H9 (cell line): ENCODE measurements at regions not wholly inside any gene's neighbourhood (a gene's known extent, or its start where the extent isn't known, plus 50 kb on each side); places are given as distances from the start of the nearest gene placed in this dataset.

ENCODE experiments used
- DNase-seq: peaks from one replicate; pipeline ENCODE4 v3.0.0-alpha.2; 2017
- H2AFZ ChIP-seq: one replicate; pipeline ENCODE4 v1.6.1; 2013; ENCODE audit warnings: mild to moderate bottlenecking, low read length, control low read depth, moderate library complexity
- H2AK5ac ChIP-seq: 2 replicates; pipeline ENCODE4 v1.6.1; 2013; ENCODE audit warnings: low read length, control low read depth, mixed read lengths; ENCODE audit not compliant: insufficient read length
- H2BK120ac ChIP-seq: one replicate; pipeline ENCODE4 v1.6.1; 2013; ENCODE audit warnings: low read depth, mild to moderate bottlenecking, low read length, control low read depth, inconsistent platforms; ENCODE audit not compliant: poor library complexity, severe bottlenecking
- H2BK12ac ChIP-seq: 2 replicates; pipeline ENCODE4 v1.6.1; 2013; ENCODE audit warnings: low read length, control low read depth, mixed read lengths, low read depth; ENCODE audit not compliant: insufficient read length
- H2BK15ac ChIP-seq: 2 replicates; pipeline ENCODE4 v1.6.1; 2013; ENCODE audit warnings: low read depth, low read length, control low read depth
- H2BK20ac ChIP-seq: one replicate; pipeline ENCODE4 v1.6.1; 2013; ENCODE audit warnings: low read depth, mild to moderate bottlenecking, low read length, control low read depth, inconsistent platforms; ENCODE audit not compliant: poor library complexity, severe bottlenecking
- H2BK5ac ChIP-seq: 2 replicates; pipeline ENCODE4 v1.6.1; 2013; ENCODE audit warnings: low read length, control low read depth, mixed read lengths; ENCODE audit not compliant: insufficient read length
- H3K14ac ChIP-seq: 2 replicates; pipeline ENCODE4 v1.6.1; 2013; ENCODE audit warnings: low read length, control low read depth; ENCODE audit not compliant: insufficient read depth
- H3K18ac ChIP-seq: 2 replicates; pipeline ENCODE4 v1.6.1; 2013; ENCODE audit warnings: low read depth, mild to moderate bottlenecking, mixed read lengths, low read length, control low read depth; ENCODE audit not compliant: insufficient read length
- H3K23ac ChIP-seq: 2 replicates; pipeline ENCODE4 v1.6.1; 2013; ENCODE audit warnings: low read length, control low read depth, mixed read lengths, low read depth; ENCODE audit not compliant: insufficient read length
- H3K23me2 ChIP-seq: 2 replicates; pipeline ENCODE4 v1.6.1; 2013; ENCODE audit warnings: low read depth, mild to moderate bottlenecking, mixed read lengths, low read length, control low read depth; ENCODE audit not compliant: insufficient read length, poor library complexity, severe bottlenecking
- H3K27ac ChIP-seq: 2 replicates; pipeline ENCODE4 v1.5.1; 2013; ENCODE audit warnings: low read length, control low read depth, mixed read lengths, low read depth; ENCODE audit not compliant: insufficient read length
- H3K27me3 ChIP-seq: 2 replicates; pipeline ENCODE4 v1.6.1; 2013; ENCODE audit warnings: low read length, control low read depth, inconsistent platforms; ENCODE audit not compliant: insufficient read depth
- H3K4ac ChIP-seq: 2 replicates; pipeline ENCODE4 v1.6.1; 2013; ENCODE audit warnings: low read depth, mild to moderate bottlenecking, control low read depth, inconsistent platforms, low read length, moderate library complexity
- H3K4me1 ChIP-seq: 2 replicates; pipeline ENCODE4 v1.6.1; 2013; ENCODE audit warnings: low read length, control low read depth, inconsistent platforms; ENCODE audit not compliant: insufficient read depth
- H3K4me2 ChIP-seq: 2 replicates; pipeline ENCODE4 v1.6.1; 2013; ENCODE audit warnings: low read length, control low read depth, mixed read lengths; ENCODE audit not compliant: insufficient read length, insufficient read depth
- H3K56ac ChIP-seq: 2 replicates; pipeline ENCODE4 v1.6.1; 2013; ENCODE audit warnings: low read depth, mild to moderate bottlenecking, mixed read lengths, low read length, control low read depth; ENCODE audit not compliant: insufficient read length
- H3K79me1 ChIP-seq: 2 replicates; pipeline ENCODE4 v1.6.1; 2013; ENCODE audit warnings: low read depth, mild to moderate bottlenecking, moderate library complexity, low read length, control low read depth, inconsistent platforms; ENCODE audit not compliant: insufficient read depth, poor library complexity, severe bottlenecking
- H3K79me2 ChIP-seq: 2 replicates; pipeline ENCODE4 v1.6.1; 2013; ENCODE audit warnings: low read length, control low read depth, inconsistent platforms; ENCODE audit not compliant: insufficient read depth
- H3K9ac ChIP-seq: 2 replicates; pipeline ENCODE4 v1.6.1; 2013; ENCODE audit warnings: low read length, control low read depth, mixed read lengths; ENCODE audit not compliant: insufficient read length; ENCODE audit errors: extremely low read depth
- H3K9me3 ChIP-seq: one replicate; pipeline ENCODE4 v1.6.1; 2013; ENCODE audit warnings: low read depth, low read length, inconsistent platforms; ENCODE audit not compliant: control insufficient read depth
- H3T11ph ChIP-seq: one replicate; pipeline ENCODE4 v1.6.1; 2013; ENCODE audit warnings: mild to moderate bottlenecking, low read length, control low read depth, inconsistent platforms
- H4K20me1 ChIP-seq: one replicate; pipeline ENCODE4 v1.6.1; 2013; ENCODE audit not compliant: control insufficient read depth, insufficient read length, insufficient read depth
- H4K5ac ChIP-seq: 2 replicates; pipeline ENCODE4 v1.6.1; 2013; ENCODE audit warnings: low read depth, mild to moderate bottlenecking, mixed read lengths, low read length, control low read depth; ENCODE audit not compliant: insufficient read length
- H4K8ac ChIP-seq: replicated peaks from 2 replicates; pipeline ENCODE4 v1.6.1; 2013; ENCODE audit warnings: low read length, control low read depth, mixed read lengths, low read depth; ENCODE audit not compliant: insufficient read length
- H4K91ac ChIP-seq: 2 replicates; pipeline ENCODE4 v1.6.1; 2013; ENCODE audit warnings: low read depth, mild to moderate bottlenecking, moderate library complexity, mixed read lengths, low read length, control low read depth; ENCODE audit not compliant: insufficient read length
- H3K27ac Mint-ChIP-seq, 3 experiments: 2 replicates in 2 of 3; 3 replicates in 1 of 3; pipeline ENCODE4 v1.8.0; 2020 to 2021; ENCODE audit warnings: mixed read lengths in 3 of 3, mild to moderate bottlenecking in 1 of 3, moderate library complexity in 1 of 3
- H3K27me3 Mint-ChIP-seq: 2 replicates; pipeline ENCODE4 v1.8.0; 2021; ENCODE audit warnings: low read depth, mild to moderate bottlenecking, moderate library complexity, mixed read lengths
- H3K36me3 Mint-ChIP-seq, 3 experiments: 2 replicates in 2 of 3; 3 replicates in 1 of 3; pipeline ENCODE4 v1.8.0; 2020 to 2021; ENCODE audit warnings: low read depth in 3 of 3, mixed read lengths in 3 of 3; ENCODE audit not compliant: insufficient read depth in 1 of 3
- H3K4me1 Mint-ChIP-seq, 2 experiments: 2 replicates each; pipeline ENCODE4 v1.8.0; 2020; ENCODE audit warnings: mixed read lengths in 2 of 2
- H3K4me3 Mint-ChIP-seq, 2 experiments: 2 replicates in 1 of 2; 3 replicates in 1 of 2; pipeline ENCODE4 v1.8.0; 2020 to 2021; ENCODE audit warnings: mild to moderate bottlenecking in 2 of 2, mixed read lengths in 2 of 2, moderate library complexity in 1 of 2
- H3K9me3 Mint-ChIP-seq, 2 experiments: 2 replicates in 1 of 2; 3 replicates in 1 of 2; pipeline ENCODE4 v1.8.0; 2020; ENCODE audit warnings: mild to moderate bottlenecking in 2 of 2, mixed read lengths in 2 of 2, moderate library complexity in 1 of 2
- CTCF ChIP-seq: fragments of 200-600 bp; sonication (generic); conservative IDR thresholded peaks from 3 replicates; pipeline ENCODE4 v1.8.0; 2021; ENCODE audit warnings: antibody characterized with exemption, mild to moderate bottlenecking
- WGBS: extraction: QIAGEN DNeasy Blood & Tissue Kit; methylation state at CpG from one replicate; pipeline ENCODE4 v1.1.7; 2013; ENCODE audit warnings: missing lambda C conversion rate, low lambda C conversion rate, mixed read lengths; ENCODE audit not compliant: insufficient read length; ENCODE audit errors: extremely low coverage; 5-methylcytosine and 5-hydroxymethylcytosine counted together

DNA sequence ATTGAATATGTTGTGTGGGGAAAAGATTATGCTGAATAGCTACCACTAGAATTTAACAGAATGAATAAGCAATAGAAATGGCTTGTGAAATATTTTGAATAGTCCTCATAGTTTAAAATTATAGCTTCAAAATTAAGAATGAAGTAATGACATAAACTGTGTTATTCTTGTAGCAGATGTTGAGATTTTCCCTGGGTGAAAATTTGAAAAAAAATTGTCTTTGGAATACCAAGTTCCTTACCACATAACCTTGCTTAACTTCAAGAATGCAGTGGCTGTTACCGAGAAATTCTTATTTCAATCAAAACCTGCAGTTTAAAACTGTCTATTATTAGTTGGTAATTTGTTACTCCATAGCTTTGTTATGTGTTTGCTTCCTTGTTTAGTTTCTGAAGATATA lies 1268.6 kb downstream of the RAPGEF2 start:
- Histone ChIP-seq H2BK12ac (no peak overlapping the region), H3K4ac (no peak overlapping the region), H3K56ac (no peak overlapping the region), H3K79me2 (no peaks in the 10 kb centered on the region), H3K9ac (no peak overlapping the region), H3K23me2 (no peaks in the 10 kb centered on the region), H3K4me2 (no peak overlapping the region), H2AK5ac (no peak overlapping the region), H4K8ac (no peak overlapping the region), H2AFZ (no peak overlapping the region), H3K9me3 (no peaks in the 10 kb centered on the region), H4K20me1 (no peaks in the 10 kb centered on the region), H3K23ac (no peak overlapping the region), H4K5ac (no peak overlapping the region), H3K18ac (no peak overlapping the region), H3K27ac (no peak overlapping the region), H3K4me1 (no peaks in the 10 kb centered on the region; the same call in 1 of the 2 replicates), H4K91ac (no peak overlapping the region), H3K27me3 (no peaks in the 10 kb centered on the region), H2BK120ac (no peak overlapping the region), H3K14ac (no peak overlapping the region), H2BK5ac (no peak overlapping the region), H3K79me1 (no peaks in the 10 kb centered on the region), H2BK15ac (no peak overlapping the region), H3T11ph (no peak overlapping the region), H2BK20ac (no peak overlapping the region)
- H3K4me1 Mint-ChIP-seq = peaks cover 3% of the 10 kb centered on the region in 2 experiments; a peak in 1 of 4 replicates
- H3K4me3 Mint-ChIP-seq = no peak overlapping the region
- H3K9me3 Mint-ChIP-seq = no peaks in the 10 kb centered on the region
- peaks cover 0 to 1% (median 0%) of the 10 kb centered on the region in 3 experiments; a peak in 1 of 7 replicates for H3K36me3 Mint-ChIP-seq
- H3K27ac Mint-ChIP-seq = no peak overlapping the region
- no peak for TF ChIP-seq CTCF
- H3K27me3 Mint-ChIP-seq = no peaks in the 10 kb centered on the region
- no peak for DNase-seq
- WGBS = no CpG with 5 or more reads among the region's 1 CpG
